Fibroblast of skin of abdomen (primary cell): ENCODE measurements at regions not wholly inside any gene's neighbourhood (a gene's known extent, or its start where the extent isn't known, plus 50 kb on each side); places are given as distances from the start of the nearest gene placed in this dataset.

Experiments
- DNase-seq: peaks from one replicate; pipeline ENCODE4 v3.0.0-alpha.2; 2013

DNA sequence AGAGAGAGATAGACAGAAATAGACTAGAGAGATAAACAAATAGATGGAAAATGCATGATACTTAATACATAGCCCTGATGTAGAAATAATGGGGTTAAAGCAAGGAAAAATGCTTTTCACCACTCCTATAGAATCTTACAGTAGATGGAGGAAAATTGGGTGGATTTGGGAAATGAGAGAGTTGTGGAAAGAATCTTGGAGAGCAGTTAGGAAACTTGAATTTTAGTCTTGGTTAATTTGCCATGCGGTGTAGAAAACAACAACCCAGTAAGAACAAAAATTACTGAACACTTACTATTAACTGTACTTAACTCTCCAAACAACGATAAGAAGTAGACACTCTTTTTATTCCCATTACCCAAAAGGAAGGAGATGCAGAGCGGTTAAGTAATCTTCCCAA, 329.8 kb downstream of the ZNF608 start:
- no peak for DNase-seq

DNA sequence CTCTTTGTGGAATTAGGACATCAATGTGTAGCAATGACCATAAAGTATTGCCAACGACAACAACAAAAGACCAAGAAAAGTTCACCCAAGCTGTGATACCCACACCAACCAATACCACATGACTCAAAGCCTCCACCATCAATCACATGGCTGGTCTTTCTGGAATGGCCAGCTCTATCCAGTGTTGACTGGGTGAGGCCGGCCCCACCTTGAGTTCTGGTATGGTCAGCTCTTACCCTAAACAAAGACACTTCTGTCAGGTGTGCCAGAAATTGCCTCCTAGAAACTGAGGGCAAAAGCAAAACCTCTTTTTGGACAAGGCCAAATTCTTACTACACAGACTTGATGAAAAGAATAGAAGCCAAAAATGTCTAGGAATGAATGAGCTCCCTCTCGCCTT, 331.5 kb downstream of the ZNF608 start:
- no peak for DNase-seq

DNA sequence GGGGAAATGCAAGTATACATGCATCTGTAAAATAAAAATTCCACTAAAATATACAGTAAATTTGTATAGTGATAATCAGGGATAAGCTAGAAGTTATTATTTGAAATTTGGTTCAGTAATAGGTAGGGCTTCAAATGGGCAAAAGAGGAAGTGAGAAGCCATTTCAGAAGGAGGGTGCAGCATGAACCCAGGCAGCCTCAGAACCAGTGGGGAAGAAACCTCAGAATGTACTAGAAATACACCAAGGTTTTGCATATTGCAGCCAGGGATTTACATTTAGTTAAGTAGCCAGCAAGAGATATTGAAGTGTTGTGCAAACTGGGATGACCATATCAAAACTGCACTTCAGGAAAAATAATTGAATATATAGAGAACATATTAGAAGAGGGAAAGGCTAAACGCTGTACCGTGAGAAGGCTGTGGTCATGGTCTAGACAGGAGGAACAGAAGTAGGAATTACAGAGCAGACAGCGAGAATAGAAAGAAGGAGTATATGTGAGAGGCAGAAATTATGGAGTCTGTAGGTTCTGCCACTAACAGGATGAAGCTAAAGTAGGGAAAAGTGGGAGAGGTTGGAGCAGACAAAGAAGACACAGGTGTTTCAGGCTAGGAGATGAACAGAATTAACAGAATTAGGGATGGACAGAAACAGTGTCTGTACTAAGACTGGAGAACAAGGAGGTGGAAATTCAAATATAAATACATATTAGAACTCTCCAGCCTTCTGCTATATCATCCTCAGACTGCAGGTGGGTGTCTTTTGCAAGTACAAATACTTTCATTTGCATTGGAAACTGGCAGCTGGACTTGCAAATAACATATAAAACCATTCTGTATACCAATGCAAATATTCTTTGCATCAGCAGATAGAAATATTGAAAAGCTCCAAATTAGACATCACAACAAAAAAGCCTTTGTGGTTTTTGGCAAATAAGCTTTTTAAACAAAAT, 335.6 kb downstream of the ZNF608 start:
- DNase-seq = peak; percentile 4

DNA sequence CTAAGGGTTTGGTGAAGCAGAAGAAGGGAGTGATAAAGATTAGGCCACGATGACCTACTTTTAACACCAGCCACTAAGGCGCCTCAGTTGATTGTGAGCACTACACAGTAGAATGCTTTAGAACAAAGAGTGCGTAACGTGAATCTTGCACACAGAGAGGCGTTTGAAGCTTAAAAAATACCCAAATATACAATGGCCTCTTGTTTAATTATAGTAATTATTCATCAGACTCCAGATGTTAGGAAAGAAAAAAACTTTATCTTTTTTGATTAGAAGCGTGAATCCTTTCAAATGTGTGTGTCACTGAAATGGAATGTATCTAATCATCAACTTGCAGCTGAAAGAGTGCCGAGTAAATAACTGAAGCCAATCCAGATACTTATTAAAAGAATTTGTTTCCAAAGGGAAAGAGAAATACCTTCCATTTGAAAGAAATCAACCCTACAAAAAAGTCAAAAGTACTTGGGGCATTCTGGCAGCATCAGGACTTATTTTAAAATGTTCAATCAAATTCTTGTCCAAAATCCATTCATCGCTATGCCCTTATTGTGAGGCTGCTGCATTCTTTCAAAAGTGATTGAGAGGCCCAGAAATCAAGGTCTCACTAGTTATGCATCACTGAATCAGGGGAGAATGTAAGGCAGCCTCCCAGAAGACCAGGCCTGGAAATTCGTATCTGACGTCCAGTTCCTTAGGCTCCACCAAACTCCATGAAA, 337.5 kb downstream of the ZNF608 start:
- DNase-seq = peak; percentile 44

DNA sequence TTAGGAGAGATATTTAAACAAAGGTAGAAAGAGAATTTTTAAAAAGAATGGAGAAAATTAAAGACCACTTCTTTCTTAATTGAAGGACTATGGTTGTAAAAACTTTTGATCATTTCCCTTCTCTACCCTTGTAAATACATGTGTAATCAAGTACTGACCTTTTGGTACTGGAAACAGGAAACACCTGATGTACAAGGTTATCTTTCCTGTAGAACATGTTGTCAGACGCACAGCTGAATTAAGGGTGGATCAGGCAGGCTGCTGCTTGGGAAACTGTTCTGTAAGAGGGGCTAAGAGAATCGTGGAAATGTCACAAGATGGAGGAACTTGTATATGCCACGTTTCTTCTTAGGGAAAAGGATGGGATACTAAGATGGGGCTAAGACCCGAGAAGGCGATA, 341.6 kb downstream of the ZNF608 start:
- DNase-seq = no peak

DNA sequence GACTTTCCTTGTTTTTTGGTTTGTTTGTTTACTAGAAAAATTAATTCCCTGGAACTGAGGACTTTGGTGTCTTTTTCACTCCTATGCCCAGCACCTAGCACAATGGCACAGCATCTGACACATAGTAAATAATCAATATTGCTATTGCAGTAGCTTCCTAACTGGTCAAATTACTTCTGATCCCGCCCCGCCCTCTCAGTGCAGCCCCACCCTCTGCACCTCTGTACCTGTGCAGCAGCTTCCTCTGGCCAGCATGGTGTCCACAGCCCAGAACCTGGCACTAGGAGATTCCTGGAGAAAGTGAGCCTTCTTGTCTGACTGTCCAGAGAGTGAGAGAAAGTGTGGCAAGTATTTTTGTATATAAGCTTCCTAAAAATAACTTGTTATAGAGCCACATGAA, 343.2 kb downstream of the ZNF608 start:
- no peak for DNase-seq

DNA sequence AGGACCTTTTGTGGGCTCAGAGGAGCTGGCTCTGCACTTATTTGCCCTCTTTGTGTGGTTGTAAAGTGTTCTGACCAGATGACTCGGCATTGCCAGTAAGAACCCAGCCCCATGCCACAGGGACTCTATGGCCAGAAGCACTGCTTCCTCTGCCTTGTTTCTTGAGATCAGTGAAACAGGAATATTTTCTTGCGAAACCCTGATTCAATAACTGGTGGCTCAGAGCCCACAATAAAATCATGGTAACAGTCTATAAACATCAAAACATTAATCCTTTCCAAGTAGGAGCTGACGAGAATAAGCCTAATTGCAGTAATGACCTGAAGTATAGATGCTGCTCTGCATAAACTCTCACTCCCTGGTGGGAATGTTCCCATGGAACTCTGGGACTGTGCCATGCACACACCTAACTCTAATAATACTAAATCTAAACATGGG, 344.3 kb downstream of the ZNF608 start:
- DNase-seq = peak; percentile 36

DNA sequence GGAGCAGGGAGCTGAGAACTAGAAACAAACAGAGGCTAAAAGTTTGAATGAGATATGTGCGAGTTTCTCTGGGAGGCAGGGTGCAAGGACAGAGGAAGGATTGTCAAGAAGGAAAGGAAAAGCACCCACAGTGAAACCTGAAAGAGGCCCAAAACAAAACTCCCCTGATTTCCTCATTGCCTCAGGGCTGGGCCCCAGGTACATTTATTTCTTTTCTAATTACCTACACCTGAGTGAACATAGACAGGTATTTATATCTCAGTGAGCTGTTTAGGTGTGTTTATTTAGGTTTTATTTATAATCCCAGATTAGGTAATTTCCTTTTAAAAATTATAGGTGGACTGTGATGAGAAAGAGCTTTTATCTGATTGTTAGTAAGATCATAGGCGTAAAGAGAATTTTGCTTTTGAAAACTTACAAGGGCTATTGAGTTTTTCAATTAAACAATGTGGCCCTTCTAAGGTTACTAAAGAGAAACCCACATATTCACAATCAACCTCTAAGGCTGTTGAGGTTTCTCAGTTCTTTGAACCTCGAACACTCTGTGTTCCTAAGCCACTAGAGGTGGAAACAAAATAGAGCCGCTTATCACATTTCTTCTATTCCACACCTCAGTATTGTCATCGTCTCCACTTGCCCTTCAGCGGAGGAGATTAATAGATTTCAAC, 344.8 kb downstream of the ZNF608 start:
- DNase-seq = no peak

DNA sequence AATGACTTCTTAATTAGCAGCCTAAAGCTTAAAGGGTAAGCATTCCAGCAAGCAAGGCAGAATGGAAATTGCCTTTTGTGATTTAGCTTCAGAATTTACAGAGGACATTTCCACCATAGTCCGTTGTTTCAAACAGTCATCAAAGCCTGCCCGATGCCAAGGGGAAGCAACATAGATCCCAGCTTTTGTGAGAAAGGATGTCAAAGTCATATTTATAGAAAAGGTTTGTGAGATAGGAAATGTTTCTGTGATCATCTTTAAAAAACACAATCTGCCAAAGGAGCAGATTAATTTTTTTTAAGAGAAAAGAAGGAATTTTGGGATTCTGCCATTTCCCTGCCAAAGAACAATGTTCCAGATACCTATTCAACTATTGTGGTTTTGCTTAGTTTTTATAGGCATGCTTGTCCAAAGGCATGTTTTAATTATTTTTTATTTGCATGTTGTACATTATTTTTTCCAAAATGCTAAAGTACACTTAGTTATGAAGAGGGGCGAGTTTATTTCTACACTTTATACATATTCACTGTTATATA, 346.9 kb downstream of the ZNF608 start:
- peak; percentile 29 for DNase-seq

DNA sequence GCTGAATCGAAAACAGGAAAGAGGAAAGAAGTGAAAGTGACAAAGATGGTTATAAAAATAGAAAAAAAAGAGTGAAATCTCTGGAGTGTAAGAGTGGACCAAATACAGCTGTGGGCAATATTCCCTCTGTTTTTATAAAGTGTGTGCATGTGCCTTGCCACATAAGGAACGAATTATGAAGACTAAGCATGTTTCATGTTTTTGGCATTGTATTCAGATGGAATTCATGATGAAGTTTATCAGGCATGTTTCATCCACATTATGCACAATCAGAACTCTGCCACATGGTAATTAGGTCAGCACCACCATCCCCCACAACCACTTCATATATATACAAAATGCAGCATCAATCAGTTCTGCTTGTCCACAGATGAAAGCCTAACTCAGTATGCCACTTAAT, 348.0 kb downstream of the ZNF608 start:
- peak; percentile 82 for DNase-seq

DNA sequence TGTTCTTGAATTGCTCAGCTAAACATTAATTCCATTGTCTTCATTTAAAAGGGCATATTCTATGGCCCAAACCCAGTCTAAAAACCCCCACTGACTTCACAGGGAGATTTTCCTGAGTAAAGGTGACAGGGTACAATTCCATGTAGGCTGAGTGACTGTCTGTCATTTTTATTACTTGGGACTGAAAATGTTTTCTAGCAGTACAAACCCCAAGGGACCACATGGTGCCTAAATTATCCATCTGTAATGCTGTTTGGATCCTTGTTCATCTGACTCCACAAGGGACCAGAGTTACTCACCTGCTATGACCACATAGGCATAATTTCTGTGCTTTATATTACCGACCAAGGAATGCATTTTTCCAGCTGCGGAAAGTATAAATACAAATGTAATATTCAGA, 349.1 kb downstream of the ZNF608 start:
- DNase-seq = no peak

DNA sequence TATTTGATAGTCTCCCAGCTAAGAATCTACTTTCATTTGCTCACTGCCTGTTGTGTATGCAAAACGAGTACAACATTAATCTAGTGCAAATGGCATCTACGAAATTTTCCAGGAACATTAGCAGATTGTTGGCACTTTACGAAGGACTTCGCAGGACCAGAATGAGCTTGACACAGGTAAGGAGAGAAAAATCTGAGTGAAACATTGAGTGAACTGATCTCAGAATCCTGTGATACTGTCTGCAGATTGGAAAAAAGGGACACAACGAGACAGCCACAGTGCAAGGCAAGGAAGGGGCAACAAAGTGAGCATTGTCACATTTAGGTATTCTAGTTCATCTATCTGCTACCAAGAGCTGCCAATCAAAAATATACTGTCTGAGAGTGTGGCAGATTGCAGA, 350.5 kb downstream of the ZNF608 start:
- DNase-seq = no peak

DNA sequence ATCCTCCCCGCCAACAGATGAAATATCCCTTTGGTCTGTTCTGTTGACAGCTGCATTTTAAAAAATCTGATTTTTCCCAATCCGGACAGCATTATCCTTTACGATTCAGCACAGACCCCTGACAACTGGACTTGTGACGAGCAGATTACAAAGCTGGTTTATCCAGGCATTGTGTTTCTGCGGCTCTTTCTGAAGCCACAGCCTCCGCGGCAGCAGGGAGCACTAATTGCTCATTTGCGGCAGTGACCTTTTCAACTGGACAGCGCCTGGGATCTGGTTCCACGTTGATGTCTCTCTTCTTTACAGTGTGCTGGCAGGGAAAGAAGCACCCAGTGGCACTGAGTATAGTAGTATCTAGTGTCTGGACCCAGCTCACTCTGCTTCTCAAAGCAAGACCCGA, 351.2 kb downstream of the ZNF608 start:
- DNase-seq = no peak

DNA sequence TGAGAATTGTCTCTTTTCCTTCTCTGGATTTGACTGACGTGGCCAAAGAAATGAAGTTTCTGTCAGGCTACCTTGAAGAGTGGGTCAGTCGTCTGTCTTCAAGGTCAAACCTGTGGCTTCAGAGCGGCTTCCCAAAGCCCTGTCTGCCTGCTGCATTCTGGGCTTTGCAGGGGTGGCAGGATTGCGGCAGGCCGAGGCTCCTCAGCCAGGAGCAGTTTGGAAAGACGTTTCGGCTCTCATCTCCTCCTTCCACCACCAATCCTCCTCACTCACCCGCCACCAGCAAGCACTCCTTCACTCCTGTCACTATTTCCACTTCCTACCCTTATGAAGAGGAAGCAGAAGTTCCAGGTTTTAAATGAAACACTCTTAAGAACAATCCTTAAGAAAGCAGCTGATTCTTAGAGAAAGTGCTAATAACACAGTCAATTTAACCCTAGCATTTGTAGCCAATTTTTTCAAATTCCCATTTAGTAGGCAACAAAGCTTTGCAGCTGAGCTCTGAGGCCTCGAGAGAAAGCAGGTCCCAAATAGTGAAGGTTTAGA, 351.7 kb downstream of the ZNF608 start:
- no peak for DNase-seq

DNA sequence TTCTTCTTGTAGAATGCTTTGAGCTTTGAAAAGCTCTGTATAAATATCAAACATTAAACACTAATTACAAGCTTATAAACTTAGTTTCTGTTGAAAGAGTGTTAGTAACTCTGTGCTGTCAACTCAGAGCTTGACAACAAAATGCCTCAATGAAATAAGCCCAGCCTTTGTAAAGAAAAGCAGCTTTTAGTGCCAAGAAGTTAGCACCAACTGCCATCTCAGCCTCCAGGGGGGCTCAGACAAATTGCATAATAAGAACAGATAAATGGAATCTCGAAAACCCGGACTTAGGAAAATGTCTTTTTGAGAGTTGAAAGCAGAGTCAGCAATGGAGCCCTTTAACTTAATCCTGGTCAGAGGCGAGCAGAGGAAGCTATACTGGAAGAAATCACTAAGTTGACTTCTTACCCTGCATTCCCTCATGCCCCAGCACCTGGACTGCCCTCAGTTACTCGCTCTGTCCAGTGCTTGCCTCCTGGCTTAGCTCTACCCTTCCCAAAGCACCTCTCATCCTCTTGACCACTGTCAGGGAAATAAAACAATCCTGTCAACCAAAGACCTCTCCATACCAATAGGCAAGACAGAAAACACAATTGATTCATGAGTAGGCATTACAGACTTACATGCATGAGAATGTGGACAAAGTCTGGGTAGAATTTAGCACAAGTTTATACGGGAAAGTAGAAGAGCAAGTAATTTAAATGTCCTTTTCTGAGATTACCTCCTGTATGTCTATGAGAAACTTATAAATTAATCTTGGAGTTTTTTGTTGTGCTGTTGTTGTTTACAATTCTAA, 352.7 kb downstream of the ZNF608 start:
- DNase-seq = no peak

DNA sequence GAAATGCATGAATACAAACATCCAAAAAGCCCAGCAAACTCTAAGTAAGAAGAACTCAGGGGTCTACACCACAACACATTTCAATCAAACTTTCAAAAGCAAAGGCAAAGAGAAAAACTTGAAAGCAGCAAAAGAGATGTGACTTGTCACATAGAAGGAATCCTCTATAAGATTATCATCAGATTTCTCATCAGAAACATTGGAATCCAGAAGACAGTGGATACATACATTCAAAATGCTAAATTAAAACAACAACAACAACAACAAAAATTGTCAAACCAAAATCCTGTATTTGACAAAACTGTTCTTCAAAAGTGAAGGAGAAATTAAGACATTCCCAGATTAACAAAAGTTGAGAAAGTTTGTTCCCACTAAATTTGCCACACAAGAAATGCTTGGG, 362.7 kb downstream of the ZNF608 start:
- DNase-seq = no peak

DNA sequence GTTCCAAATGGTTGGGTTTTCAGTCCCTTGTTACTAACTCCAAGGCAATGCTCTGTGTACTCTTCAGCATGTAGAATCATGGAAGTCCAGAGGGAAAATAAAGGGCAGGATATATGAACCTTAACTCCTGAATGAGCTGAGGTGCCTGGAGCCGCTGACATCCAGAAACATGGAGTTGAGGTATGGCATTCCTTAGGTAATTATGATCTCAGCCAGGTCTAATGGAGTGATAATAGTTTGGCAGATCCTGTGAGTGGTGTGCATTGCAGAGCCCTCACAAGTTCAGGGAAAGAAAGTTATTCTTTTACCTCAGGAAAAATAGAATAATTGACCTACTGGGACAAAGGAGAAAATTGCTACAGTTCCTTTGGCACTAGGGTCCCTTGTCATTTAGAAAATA, 369.1 kb downstream of the ZNF608 start:
- DNase-seq = no peak

DNA sequence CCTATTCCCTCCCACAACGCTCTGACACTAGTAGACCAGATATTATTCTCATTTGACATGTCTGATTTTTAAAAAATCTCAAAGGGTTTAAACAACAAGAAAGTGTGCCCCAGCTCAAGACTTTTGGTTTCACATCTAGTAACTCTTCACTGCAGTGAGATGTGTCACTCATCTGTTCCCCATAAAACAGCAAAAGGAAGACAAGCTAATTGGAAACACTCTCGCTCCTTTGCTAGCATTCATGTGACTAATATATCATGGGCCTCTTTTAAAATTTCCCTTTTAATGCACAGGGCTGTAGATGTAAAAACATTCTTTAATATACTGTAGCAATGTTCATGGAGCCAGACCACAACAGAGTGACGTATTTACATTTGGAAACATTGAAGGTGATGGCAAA, 372.6 kb downstream of the ZNF608 start:
- peak; percentile 73 for DNase-seq

DNA sequence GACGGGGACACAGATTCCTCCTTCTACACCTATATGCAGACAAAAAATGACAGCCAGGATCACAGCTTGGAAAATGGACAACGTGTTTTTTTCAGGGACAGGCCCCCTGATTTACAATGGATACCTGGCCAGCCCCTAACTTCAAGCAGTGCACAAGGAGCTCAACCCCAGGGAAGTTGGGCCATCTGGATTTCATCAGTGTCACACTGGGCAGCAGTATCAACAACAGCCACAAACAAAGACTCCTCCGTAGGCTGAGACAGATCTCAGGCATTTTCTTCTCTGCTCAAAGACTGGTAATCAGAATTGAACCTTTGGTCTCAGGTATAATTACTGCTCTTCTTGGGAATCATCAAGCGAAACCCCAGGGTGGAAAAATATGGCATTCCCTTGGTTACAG, 374.0 kb downstream of the ZNF608 start:
- DNase-seq = peak; percentile 8

DNA sequence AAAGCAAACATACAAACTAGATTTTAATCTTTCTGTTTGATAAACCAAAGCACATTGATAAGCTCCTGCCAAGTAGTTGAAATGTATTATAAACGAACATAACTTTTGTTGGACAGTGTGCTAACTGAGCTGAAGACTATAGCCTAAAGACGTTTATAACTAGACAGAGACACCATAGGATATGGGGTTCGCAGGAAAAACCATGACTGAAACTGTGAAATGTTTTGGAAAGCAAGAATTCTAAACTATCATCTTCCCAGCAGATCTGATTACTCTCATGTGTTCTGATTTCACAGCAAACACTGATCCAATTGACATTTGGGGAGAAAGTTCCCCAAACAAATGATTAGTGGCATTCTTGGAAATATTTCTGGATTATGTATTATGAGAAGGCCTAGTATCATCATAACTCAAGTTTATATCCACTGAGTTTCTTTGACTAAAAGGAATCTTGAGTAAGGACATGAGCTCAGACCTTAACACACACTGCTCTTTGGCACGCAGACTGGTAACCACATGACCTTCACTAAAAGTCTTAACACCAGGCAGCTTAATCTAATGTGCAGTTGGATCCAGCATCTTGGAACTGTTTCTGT, 375.2 kb downstream of the ZNF608 start:
- DNase-seq = peak; percentile 44

DNA sequence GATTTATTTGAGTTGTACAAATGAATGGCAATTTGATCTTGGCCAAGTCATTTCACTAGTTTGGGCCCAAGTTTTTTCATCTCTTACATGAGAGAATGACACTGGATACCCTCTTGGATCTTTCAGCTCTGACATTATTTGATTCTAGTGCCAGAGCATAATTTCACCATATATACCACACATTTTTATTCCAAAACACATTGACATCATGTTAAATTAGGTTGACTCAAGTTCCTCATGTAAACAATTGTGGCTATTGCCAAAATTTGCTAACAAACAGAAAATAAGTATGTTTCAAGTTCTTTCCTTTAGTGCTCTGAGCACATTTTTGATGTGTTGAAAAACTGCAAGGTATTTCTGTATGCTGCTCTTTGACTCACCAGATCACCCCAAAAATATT, 375.8 kb downstream of the ZNF608 start:
- no peak for DNase-seq
